ENCODE measurements at regions not wholly inside any gene's neighbourhood (a gene's known extent, or its start where the extent isn't known, plus 50 kb on each side); places are given as distances from the start of the nearest gene placed in this dataset.

DNA sequence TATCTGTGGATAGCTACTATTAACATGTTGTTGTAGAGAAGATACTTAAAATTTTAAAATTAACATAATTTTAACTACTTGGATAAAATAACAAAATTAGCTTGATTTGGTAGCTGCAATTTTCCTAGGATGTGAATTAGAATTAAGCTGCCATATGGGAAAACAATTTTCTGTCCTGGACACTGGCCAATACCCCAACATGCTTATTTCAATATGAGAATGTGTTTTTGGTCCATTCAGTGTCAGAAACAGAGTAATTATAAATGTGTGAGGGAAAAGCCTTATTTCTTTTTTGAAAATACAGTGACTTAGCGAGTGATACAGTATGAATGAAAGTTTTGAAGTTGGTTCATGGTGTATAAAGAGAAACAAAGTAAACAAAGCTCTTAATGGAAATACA, 948.3 kb upstream of the GYPC start:
- TF ChIP-seq, protein P1, sequence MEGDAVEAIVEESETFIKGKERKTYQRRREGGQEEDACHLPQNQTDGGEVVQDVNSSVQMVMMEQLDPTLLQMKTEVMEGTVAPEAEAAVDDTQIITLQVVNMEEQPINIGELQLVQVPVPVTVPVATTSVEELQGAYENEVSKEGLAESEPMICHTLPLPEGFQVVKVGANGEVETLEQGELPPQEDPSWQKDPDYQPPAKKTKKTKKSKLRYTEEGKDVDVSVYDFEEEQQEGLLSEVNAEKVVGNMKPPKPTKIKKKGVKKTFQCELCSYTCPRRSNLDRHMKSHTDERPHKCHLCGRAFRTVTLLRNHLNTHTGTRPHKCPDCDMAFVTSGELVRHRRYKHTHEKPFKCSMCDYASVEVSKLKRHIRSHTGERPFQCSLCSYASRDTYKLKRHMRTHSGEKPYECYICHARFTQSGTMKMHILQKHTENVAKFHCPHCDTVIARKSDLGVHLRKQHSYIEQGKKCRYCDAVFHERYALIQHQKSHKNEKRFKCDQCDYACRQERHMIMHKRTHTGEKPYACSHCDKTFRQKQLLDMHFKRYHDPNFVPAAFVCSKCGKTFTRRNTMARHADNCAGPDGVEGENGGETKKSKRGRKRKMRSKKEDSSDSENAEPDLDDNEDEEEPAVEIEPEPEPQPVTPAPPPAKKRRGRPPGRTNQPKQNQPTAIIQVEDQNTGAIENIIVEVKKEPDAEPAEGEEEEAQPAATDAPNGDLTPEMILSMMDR (IDR thresholded peaks at IDR 0.05): no peak
- TF ChIP-seq POLR2AphosphoS5 (IDR thresholded peaks at IDR 0.05; ENCODE audit: insufficient read depth in 1 of 2, low read depth in 1 of 2) (no peak), POLR2A (IDR thresholded peaks at IDR 0.05) (no peak)
